Trophoblast cell (in vitro differentiated cells and primary cell): ENCODE measurements at regions not wholly inside any gene's neighbourhood (a gene's known extent, or its start where the extent isn't known, plus 50 kb on each side); places are given as distances from the start of the nearest gene placed in this dataset.

Experiments
- DNase-seq, 2 donors: peaks; one replicate each; pipeline ENCODE4 v3.0.0-alpha.2; 2016
- H2AFZ ChIP-seq: 2 replicates; pipeline ENCODE4 v1.6.1; 2013; ENCODE audit warnings: low read length, moderate library complexity, mild to moderate bottlenecking; ENCODE audit not compliant: insufficient read depth, poor library complexity
- H2AK5ac ChIP-seq: 2 replicates; pipeline ENCODE4 v1.6.1; 2013; ENCODE audit warnings: mild to moderate bottlenecking, low read length
- H2BK120ac ChIP-seq: 2 replicates; pipeline ENCODE4 v1.6.1; 2013; ENCODE audit warnings: low read length, mild to moderate bottlenecking, moderate library complexity; ENCODE audit not compliant: insufficient read depth, poor library complexity
- H2BK12ac ChIP-seq: 2 replicates; pipeline ENCODE4 v1.6.1; 2013; ENCODE audit warnings: mild to moderate bottlenecking, low read length, moderate library complexity
- H2BK5ac ChIP-seq: 2 replicates; pipeline ENCODE4 v1.6.1; 2013; ENCODE audit warnings: low read length, low read depth, moderate library complexity, mild to moderate bottlenecking; ENCODE audit not compliant: poor library complexity
- H3K14ac ChIP-seq: 2 replicates; pipeline ENCODE4 v1.6.1; 2013; ENCODE audit warnings: mild to moderate bottlenecking, low read length
- H3K18ac ChIP-seq: 2 replicates; pipeline ENCODE4 v1.6.1; 2013; ENCODE audit warnings: mild to moderate bottlenecking, low read length
- H3K23ac ChIP-seq: 2 replicates; pipeline ENCODE4 v1.6.1; 2013; ENCODE audit warnings: low read length
- H3K27ac ChIP-seq: 2 replicates; pipeline ENCODE4 v1.5.1; 2013; ENCODE audit warnings: low read depth, mild to moderate bottlenecking, inconsistent platforms, low read length, moderate library complexity
- H3K27me3 ChIP-seq: 2 replicates; pipeline ENCODE4 v1.6.1; 2013; ENCODE audit warnings: inconsistent platforms, mild to moderate bottlenecking, low read length, moderate library complexity; ENCODE audit not compliant: insufficient read depth
- H3K36me3 ChIP-seq, 2 experiments: 1 replicate in 1 of 2; 2 replicates in 1 of 2; pipeline ENCODE4 v1.6.1; 2013; ENCODE audit warnings: low read length in 2 of 2, mild to moderate bottlenecking in 2 of 2, moderate library complexity in 1 of 2; ENCODE audit not compliant: insufficient read depth in 2 of 2, control insufficient read depth in 1 of 2
- H3K4ac ChIP-seq: 2 replicates; pipeline ENCODE4 v1.6.1; 2013; ENCODE audit warnings: low read depth, mild to moderate bottlenecking, low read length, moderate library complexity
- H3K4me1 ChIP-seq, 2 experiments: 1 replicate in 1 of 2; 2 replicates in 1 of 2; pipeline ENCODE4 v1.6.1; 2013; ENCODE audit warnings: low read length in 2 of 2, mild to moderate bottlenecking in 2 of 2, moderate library complexity in 1 of 2; ENCODE audit not compliant: insufficient read depth in 2 of 2, control insufficient read depth in 1 of 2
- H3K4me2 ChIP-seq: 2 replicates; pipeline ENCODE4 v1.6.1; 2013; ENCODE audit warnings: inconsistent platforms, mild to moderate bottlenecking, low read length, moderate library complexity
- H3K4me3 ChIP-seq: 2 replicates; pipeline ENCODE4 v1.5.1; 2013; ENCODE audit warnings: mild to moderate bottlenecking, low read depth, low read length, inconsistent platforms
- H3K79me1 ChIP-seq: one replicate; pipeline ENCODE4 v1.6.1; 2013; ENCODE audit warnings: low read length
- H3K79me2 ChIP-seq: 2 replicates; pipeline ENCODE4 v1.6.1; 2013; ENCODE audit warnings: low read length, mild to moderate bottlenecking; ENCODE audit not compliant: control insufficient read depth, insufficient read depth, poor library complexity
- H3K9ac ChIP-seq: 2 replicates; pipeline ENCODE4 v1.6.1; 2013; ENCODE audit warnings: mild to moderate bottlenecking, low read length
- H3K9me3 ChIP-seq: 2 replicates; pipeline ENCODE4 v1.6.1; 2013; ENCODE audit warnings: low read depth, mild to moderate bottlenecking, control low read depth, inconsistent platforms, low read length; ENCODE audit not compliant: insufficient read depth
- H4K12ac ChIP-seq: 2 replicates; pipeline ENCODE4 v1.6.1; 2013; ENCODE audit warnings: low read depth, mild to moderate bottlenecking, low read length, moderate library complexity
- H4K8ac ChIP-seq: 2 replicates; pipeline ENCODE4 v1.6.1; 2013; ENCODE audit warnings: low read depth, mild to moderate bottlenecking, low read length, moderate library complexity
- H4K91ac ChIP-seq: one replicate; pipeline ENCODE4 v1.6.1; 2013; ENCODE audit warnings: low read depth, mild to moderate bottlenecking, low read length, moderate library complexity
- WGBS: extraction: QIAGEN DNeasy Blood & Tissue Kit; methylation state at CpG from one replicate; pipeline ENCODE4 v1.1.7; 2013; ENCODE audit warnings: missing lambda C conversion rate; ENCODE audit not compliant: insufficient read length, insufficient coverage; ENCODE audit errors: extremely low coverage; 5-methylcytosine and 5-hydroxymethylcytosine counted together

GRCh38 chr3:16670191-16670590 lies 65.0 kb upstream of the DAZL start:
- Histone ChIP-seq H4K8ac (no peak overlapping the region), H3K27ac (no peak overlapping the region), H3K4me3 (no peak overlapping the region), H2BK12ac (no peak overlapping the region), H4K12ac (no peak overlapping the region), H2AK5ac (no peak overlapping the region), H3K4me2 (no peak overlapping the region), H3K14ac (no peak overlapping the region), H3K79me2 (no peaks in the 10 kb centered on the region), H3K9me3 (no peaks in the 10 kb centered on the region), H3K36me3 (no peaks in the 10 kb centered on the region), H3K4me1 (peaks cover 5 to 6% of the 10 kb centered on the region in 2 experiments), H3K9ac (no peak overlapping the region), H3K18ac (no peak overlapping the region), H3K27me3 (no peaks in the 10 kb centered on the region), H2BK5ac (no peak overlapping the region), H2BK120ac (no peak overlapping the region), H3K23ac (no peak overlapping the region), H4K91ac (no peak overlapping the region), H2AFZ (no peak overlapping the region), H3K79me1 (peaks cover 17% of the 10 kb centered on the region), H3K4ac (no peak overlapping the region)
- no peak for DNase-seq

GRCh38 chr3:16671690-16672089 lies 66.5 kb upstream of the DAZL start:
- WGBS = no CpG with 5 or more reads among the region's 1 CpG
- no peak overlapping the region for H2BK12ac ChIP-seq
- no peak overlapping the region for H2AK5ac ChIP-seq
- H3K4me1 ChIP-seq = no peaks in the 10 kb centered on the region
- peaks cover under 1% of the 10 kb centered on the region for H3K9me3 ChIP-seq
- no peak overlapping the region for H3K4ac ChIP-seq
- H3K27ac ChIP-seq = no peak overlapping the region
- H3K18ac ChIP-seq = no peak overlapping the region
- H3K27me3 ChIP-seq = no peaks in the 10 kb centered on the region
- H4K12ac ChIP-seq = no peak overlapping the region
- H4K91ac ChIP-seq = no peak overlapping the region
- no peak overlapping the region for H2BK5ac ChIP-seq
- H3K9ac ChIP-seq = no peak overlapping the region
- no peak overlapping the region for H2BK120ac ChIP-seq
- H3K79me2 ChIP-seq = no peaks in the 10 kb centered on the region
- DNase-seq = no peak
- H3K4me2 ChIP-seq = no peak overlapping the region
- no peak overlapping the region for H2AFZ ChIP-seq
- no peak overlapping the region for H3K14ac ChIP-seq
- H3K36me3 ChIP-seq = peaks cover 0 to under 1% of the 10 kb centered on the region in 2 experiments
- H3K4me3 ChIP-seq = no peak overlapping the region
- peaks cover 7% of the 10 kb centered on the region for H3K79me1 ChIP-seq
- no peak overlapping the region for H4K8ac ChIP-seq
- no peak overlapping the region for H3K23ac ChIP-seq

- Histone ChIP-seq H3K9me3 (peaks cover 2% of the 10 kb centered on the region), H4K8ac (no peak overlapping the region), H3K79me2 (no peaks in the 10 kb centered on the region), H2AK5ac (no peak overlapping the region), H4K12ac (no peak overlapping the region), H3K4me1 (no peaks in the 10 kb centered on the region), H3K18ac (no peak overlapping the region), H3K36me3 (peaks cover 0 to 2% of the 10 kb centered on the region in 2 experiments), H3K79me1 (no peaks in the 10 kb centered on the region), H2BK120ac (no peak overlapping the region), H3K4me3 (no peak overlapping the region), H3K27me3 (no peaks in the 10 kb centered on the region), H3K9ac (no peak overlapping the region), H3K23ac (no peak overlapping the region), H3K27ac (no peak overlapping the region), H4K91ac (no peak overlapping the region), H2BK5ac (no peak overlapping the region), H3K14ac (no peak overlapping the region), H2AFZ (no peak overlapping the region), H3K4me2 (no peak overlapping the region), H3K4ac (no peak overlapping the region), H2BK12ac (no peak overlapping the region)
- no peak for DNase-seq
Observed at GRCh38 chr3:16673530-16673929, 68.3 kb upstream of the DAZL start.

- Histone ChIP-seq H3K4me1 (no peaks in the 10 kb centered on the region), H3K4me3 (no peak overlapping the region), H3K4me2 (no peak overlapping the region), H3K79me2 (no peaks in the 10 kb centered on the region), H2BK120ac (no peak overlapping the region), H3K27ac (no peak overlapping the region), H3K27me3 (no peaks in the 10 kb centered on the region), H3K14ac (no peak overlapping the region), H2AK5ac (no peak overlapping the region), H3K4ac (no peak overlapping the region), H3K36me3 (peaks cover 0 to 2% of the 10 kb centered on the region in 2 experiments), H4K8ac (no peak overlapping the region), H4K12ac (no peak overlapping the region), H3K9ac (no peak overlapping the region), H2BK5ac (no peak overlapping the region), H3K9me3 (peaks cover 2% of the 10 kb centered on the region), H3K79me1 (no peaks in the 10 kb centered on the region), H2BK12ac (no peak overlapping the region), H4K91ac (no peak overlapping the region), H3K18ac (no peak overlapping the region), H3K23ac (no peak overlapping the region), H2AFZ (no peak overlapping the region)
- DNase-seq = no peak
Observed at GRCh38 chr3:16675805-16676204, 70.6 kb upstream of the DAZL start.

- Histone ChIP-seq H2AK5ac (no peak overlapping the region), H2BK5ac (no peak overlapping the region), H3K9me3 (no peaks in the 10 kb centered on the region), H3K79me1 (no peaks in the 10 kb centered on the region), H4K91ac (peak overlapping the region; percentile 13), H2BK120ac (no peak overlapping the region), H4K12ac (no peak overlapping the region), H3K4me1 (peaks cover 0 to 2% of the 10 kb centered on the region in 2 experiments), H2BK12ac (no peak overlapping the region), H3K27ac (no peak overlapping the region), H3K27me3 (no peaks in the 10 kb centered on the region), H3K4me2 (no peak overlapping the region), H3K18ac (no peak overlapping the region), H3K36me3 (no peaks in the 10 kb centered on the region), H2AFZ (no peak overlapping the region), H3K14ac (no peak overlapping the region), H3K79me2 (no peaks in the 10 kb centered on the region), H3K4me3 (no peak overlapping the region), H3K9ac (no peak overlapping the region), H3K23ac (no peak overlapping the region), H3K4ac (no peak overlapping the region), H4K8ac (no peak overlapping the region)
- no CpG with 5 or more reads among the region's 3 CpGs for WGBS
- no peak for DNase-seq
Observed at GRCh38 chr3:16686679-16687078, 81.5 kb upstream of the DAZL start.
